ENCODE measurements at regions not wholly inside any gene's neighbourhood (a gene's known extent, or its start where the extent isn't known, plus 50 kb on each side); places are given as distances from the start of the nearest gene placed in this dataset.

DNA sequence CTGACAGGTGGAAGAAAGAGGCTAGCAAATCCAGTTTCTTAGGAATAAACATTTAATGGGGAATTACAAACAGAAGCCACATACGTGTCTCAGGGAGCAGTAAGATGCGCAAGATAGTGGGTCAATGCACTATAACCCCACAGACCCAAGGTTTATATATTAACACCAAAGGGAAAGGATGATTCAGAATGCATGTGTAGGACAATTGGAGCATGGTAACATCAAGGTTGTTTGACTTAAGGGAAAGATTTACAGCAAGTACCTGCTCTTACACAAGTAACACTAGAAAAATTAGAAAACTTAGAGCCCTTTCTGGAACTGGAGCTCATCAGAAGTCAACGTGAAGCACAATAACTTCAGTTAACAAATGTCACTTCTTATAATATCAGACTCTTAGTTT lies 161.1 kb upstream of the ZWINT start:
- Histone ChIP-seq H4K20me1 (replicated peaks; ENCODE audit: insufficient read depth) (no peaks in the 10 kb centered on the region), H3F3A (replicated peaks; ENCODE audit: low read depth) (no peaks in the 10 kb centered on the region), H3K27ac (ENCODE audit: low read depth) (no peak overlapping the region), H3K36me3 (ENCODE audit: insufficient read depth) (no peaks in the 10 kb centered on the region), H2AFZ (no peak overlapping the region), H3K27me3 (ENCODE audit: insufficient read depth) (no peaks in the 10 kb centered on the region), H3K4me1 (ENCODE audit: insufficient read depth) (no peaks in the 10 kb centered on the region), H3K9me2 (ENCODE audit: insufficient read depth) (no peaks in the 10 kb centered on the region), H3K4me3 (no peak overlapping the region), H3K79me2 (replicated peaks; ENCODE audit: insufficient read depth) (no peaks in the 10 kb centered on the region), H3K4me2 (no peak overlapping the region)
- Mint-ChIP-seq H3K36me3 (ENCODE audit: low read depth) (no peaks in the 10 kb centered on the region; the same call in 2 of the 3 replicates), H3K27ac (no peak overlapping the region), H3K9me3 (no peaks in the 10 kb centered on the region), H3K4me3 (no peak overlapping the region), H3K27me3 (ENCODE audit: insufficient read depth, low read depth, poor library complexity) (peaks cover 3% of the 10 kb centered on the region), H3K4me1 (no peaks in the 10 kb centered on the region)
- no peak for DNase-seq (ENCODE audit: low spot score)
- TF ChIP-seq, protein P1, sequence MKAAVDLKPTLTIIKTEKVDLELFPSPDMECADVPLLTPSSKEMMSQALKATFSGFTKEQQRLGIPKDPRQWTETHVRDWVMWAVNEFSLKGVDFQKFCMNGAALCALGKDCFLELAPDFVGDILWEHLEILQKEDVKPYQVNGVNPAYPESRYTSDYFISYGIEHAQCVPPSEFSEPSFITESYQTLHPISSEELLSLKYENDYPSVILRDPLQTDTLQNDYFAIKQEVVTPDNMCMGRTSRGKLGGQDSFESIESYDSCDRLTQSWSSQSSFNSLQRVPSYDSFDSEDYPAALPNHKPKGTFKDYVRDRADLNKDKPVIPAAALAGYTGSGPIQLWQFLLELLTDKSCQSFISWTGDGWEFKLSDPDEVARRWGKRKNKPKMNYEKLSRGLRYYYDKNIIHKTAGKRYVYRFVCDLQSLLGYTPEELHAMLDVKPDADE (IDR thresholded peaks at IDR 0.05): no peak
- no peak for TF ChIP-seq STAT1 (IDR thresholded peaks at IDR 0.05; ENCODE audit: unreplicated experiment)
- TF ChIP-seq, protein P2, sequence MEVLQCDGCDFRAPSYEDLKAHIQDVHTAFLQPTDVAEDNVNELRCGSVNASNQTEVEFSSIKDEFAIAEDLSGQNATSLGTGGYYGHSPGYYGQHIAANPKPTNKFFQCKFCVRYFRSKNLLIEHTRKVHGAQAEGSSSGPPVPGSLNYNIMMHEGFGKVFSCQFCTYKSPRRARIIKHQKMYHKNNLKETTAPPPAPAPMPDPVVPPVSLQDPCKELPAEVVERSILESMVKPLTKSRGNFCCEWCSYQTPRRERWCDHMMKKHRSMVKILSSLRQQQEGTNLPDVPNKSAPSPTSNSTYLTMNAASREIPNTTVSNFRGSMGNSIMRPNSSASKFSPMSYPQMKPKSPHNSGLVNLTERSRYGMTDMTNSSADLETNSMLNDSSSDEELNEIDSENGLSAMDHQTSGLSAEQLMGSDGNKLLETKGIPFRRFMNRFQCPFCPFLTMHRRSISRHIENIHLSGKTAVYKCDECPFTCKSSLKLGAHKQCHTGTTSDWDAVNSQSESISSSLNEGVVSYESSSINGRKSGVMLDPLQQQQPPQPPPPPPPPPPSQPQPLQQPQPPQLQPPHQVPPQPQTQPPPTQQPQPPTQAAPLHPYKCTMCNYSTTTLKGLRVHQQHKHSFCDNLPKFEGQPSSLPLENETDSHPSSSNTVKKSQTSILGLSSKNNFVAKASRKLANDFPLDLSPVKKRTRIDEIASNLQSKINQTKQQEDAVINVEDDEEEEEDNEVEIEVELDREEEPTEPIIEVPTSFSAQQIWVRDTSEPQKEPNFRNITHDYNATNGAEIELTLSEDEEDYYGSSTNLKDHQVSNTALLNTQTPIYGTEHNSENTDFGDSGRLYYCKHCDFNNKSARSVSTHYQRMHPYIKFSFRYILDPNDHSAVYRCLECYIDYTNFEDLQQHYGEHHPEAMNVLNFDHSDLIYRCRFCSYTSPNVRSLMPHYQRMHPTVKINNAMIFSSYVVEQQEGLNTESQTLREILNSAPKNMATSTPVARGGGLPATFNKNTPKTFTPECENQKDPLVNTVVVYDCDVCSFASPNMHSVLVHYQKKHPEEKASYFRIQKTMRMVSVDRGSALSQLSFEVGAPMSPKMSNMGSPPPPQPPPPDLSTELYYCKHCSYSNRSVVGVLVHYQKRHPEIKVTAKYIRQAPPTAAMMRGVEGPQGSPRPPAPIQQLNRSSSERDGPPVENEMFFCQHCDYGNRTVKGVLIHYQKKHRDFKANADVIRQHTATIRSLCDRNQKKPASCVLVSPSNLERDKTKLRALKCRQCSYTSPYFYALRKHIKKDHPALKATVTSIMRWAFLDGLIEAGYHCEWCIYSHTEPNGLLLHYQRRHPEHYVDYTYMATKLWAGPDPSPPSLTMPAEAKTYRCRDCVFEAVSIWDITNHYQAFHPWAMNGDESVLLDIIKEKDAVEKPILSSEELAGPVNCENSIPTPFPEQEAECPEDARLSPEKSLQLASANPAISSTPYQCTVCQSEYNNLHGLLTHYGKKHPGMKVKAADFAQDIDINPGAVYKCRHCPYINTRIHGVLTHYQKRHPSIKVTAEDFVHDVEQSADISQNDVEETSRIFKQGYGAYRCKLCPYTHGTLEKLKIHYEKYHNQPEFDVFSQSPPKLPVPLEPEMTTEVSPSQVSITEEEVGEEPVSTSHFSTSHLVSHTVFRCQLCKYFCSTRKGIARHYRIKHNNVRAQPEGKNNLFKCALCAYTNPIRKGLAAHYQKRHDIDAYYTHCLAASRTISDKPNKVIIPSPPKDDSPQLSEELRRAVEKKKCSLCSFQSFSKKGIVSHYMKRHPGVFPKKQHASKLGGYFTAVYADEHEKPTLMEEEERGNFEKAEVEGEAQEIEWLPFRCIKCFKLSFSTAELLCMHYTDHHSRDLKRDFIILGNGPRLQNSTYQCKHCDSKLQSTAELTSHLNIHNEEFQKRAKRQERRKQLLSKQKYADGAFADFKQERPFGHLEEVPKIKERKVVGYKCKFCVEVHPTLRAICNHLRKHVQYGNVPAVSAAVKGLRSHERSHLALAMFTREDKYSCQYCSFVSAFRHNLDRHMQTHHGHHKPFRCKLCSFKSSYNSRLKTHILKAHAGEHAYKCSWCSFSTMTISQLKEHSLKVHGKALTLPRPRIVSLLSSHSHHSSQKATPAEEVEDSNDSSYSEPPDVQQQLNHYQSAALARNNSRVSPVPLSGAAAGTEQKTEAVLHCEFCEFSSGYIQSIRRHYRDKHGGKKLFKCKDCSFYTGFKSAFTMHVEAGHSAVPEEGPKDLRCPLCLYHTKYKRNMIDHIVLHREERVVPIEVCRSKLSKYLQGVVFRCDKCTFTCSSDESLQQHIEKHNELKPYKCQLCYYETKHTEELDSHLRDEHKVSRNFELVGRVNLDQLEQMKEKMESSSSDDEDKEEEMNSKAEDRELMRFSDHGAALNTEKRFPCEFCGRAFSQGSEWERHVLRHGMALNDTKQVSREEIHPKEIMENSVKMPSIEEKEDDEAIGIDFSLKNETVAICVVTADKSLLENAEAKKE (CRISPR knock-in tag; IDR thresholded peaks at IDR 0.05): no peak
- no peak for TF ChIP-seq NANOG (IDR thresholded peaks at IDR 0.05; ENCODE audit: borderline replicate concordance)
- no peak for TF ChIP-seq EZH2 (IDR thresholded peaks at IDR 0.05; ENCODE audit: low read depth, unreplicated experiment)
- TF ChIP-seq EZH2phosphoT487 (IDR thresholded peaks at IDR 0.05; ENCODE audit: unreplicated experiment): no peak
- TF ChIP-seq POLR2AphosphoS5 (IDR thresholded peaks at IDR 0.05; ENCODE audit: low read depth): no peak
- TF ChIP-seq JUNB (IDR thresholded peaks at IDR 0.05; ENCODE audit: unreplicated experiment): no peak
- TF ChIP-seq, protein P3, sequence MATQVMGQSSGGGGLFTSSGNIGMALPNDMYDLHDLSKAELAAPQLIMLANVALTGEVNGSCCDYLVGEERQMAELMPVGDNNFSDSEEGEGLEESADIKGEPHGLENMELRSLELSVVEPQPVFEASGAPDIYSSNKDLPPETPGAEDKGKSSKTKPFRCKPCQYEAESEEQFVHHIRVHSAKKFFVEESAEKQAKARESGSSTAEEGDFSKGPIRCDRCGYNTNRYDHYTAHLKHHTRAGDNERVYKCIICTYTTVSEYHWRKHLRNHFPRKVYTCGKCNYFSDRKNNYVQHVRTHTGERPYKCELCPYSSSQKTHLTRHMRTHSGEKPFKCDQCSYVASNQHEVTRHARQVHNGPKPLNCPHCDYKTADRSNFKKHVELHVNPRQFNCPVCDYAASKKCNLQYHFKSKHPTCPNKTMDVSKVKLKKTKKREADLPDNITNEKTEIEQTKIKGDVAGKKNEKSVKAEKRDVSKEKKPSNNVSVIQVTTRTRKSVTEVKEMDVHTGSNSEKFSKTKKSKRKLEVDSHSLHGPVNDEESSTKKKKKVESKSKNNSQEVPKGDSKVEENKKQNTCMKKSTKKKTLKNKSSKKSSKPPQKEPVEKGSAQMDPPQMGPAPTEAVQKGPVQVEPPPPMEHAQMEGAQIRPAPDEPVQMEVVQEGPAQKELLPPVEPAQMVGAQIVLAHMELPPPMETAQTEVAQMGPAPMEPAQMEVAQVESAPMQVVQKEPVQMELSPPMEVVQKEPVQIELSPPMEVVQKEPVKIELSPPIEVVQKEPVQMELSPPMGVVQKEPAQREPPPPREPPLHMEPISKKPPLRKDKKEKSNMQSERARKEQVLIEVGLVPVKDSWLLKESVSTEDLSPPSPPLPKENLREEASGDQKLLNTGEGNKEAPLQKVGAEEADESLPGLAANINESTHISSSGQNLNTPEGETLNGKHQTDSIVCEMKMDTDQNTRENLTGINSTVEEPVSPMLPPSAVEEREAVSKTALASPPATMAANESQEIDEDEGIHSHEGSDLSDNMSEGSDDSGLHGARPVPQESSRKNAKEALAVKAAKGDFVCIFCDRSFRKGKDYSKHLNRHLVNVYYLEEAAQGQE (IDR thresholded peaks at IDR 0.05; ENCODE audit: unreplicated experiment): no peak
- TF ChIP-seq ZNF114 (CRISPR knock-in tag; IDR thresholded peaks at IDR 0.05): no peak
- no peak for TF ChIP-seq ZNF331 (CRISPR knock-in tag; IDR thresholded peaks at IDR 0.05; ENCODE audit: low read depth)
- no peak for TF ChIP-seq CREB1 (CRISPR knock-in tag; IDR thresholded peaks at IDR 0.05; ENCODE audit: low read depth)
- TF ChIP-seq, protein P4, sequence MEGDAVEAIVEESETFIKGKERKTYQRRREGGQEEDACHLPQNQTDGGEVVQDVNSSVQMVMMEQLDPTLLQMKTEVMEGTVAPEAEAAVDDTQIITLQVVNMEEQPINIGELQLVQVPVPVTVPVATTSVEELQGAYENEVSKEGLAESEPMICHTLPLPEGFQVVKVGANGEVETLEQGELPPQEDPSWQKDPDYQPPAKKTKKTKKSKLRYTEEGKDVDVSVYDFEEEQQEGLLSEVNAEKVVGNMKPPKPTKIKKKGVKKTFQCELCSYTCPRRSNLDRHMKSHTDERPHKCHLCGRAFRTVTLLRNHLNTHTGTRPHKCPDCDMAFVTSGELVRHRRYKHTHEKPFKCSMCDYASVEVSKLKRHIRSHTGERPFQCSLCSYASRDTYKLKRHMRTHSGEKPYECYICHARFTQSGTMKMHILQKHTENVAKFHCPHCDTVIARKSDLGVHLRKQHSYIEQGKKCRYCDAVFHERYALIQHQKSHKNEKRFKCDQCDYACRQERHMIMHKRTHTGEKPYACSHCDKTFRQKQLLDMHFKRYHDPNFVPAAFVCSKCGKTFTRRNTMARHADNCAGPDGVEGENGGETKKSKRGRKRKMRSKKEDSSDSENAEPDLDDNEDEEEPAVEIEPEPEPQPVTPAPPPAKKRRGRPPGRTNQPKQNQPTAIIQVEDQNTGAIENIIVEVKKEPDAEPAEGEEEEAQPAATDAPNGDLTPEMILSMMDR (conservative IDR thresholded peaks at IDR 0.05; ENCODE audit: low read depth in 2 of 2): no peak
- no peak for ATAC-seq
